HepG2 (cell line): ENCODE measurements at regions not wholly inside any gene's neighbourhood (a gene's known extent, or its start where the extent isn't known, plus 50 kb on each side); places are given as distances from the start of the nearest gene placed in this dataset.
A peak's percentile ranks its signal among the peaks of the same experiment; 100 is the strongest.

Experiments
- ATAC-seq: fragments of 200-7000 bp; cut with Tn5 transposase; 3 replicates; pipeline ENCODE4 v1.9.1; 2020; ENCODE audit warnings: mild to moderate bottlenecking, moderate library complexity
- BruUV-seq: library from RNA; stranded (reverse); fragments of 400-500 nt; replicated peaks from 2 replicates; lab custom pipeline; 2021; lab: Mats Ljungman, UMichigan
- CTCF ChIA-PET: fragments of 300-600 bp; formaldehyde crosslinking; extraction: SDS; loops from one replicate; lab custom pipeline; 2021; ENCODE audit warnings: low total read pairs, inconsistent platforms, low intra/inter-chr PET ratio; lab: Yijun Ruan, JAX
- POLR2A ChIA-PET: fragments of 350-600 bp; sonication (Branson Sonifier 250); formaldehyde crosslinking; loops from one replicate; lab custom pipeline; 2020; ENCODE audit warnings: antibody characterized with exemption, inconsistent platforms; lab: Yijun Ruan, JAX
- DNase-seq: peaks from one replicate; pipeline ENCODE4 v3.0.0-alpha.2; 2015; ENCODE audit warnings: low spot score
- FAIRE-seq: peaks from 3 replicates; lab custom pipeline; 2011; peaks lifted over from hg19 to GRCh38; lab: Jason Lieb, UNC
- H2AFZ ChIP-seq: one replicate; pipeline ENCODE4 v1.6.1; 2011; ENCODE audit warnings: low read length, inconsistent platforms
- H3K27ac ChIP-seq: fragments of 300-600 bp; 3 replicates; pipeline ENCODE4 v1.8.0; 2011; ENCODE audit warnings: mixed run types, mild to moderate bottlenecking, mixed read lengths, low read length, inconsistent platforms; ENCODE audit not compliant: insufficient read depth; ENCODE audit errors: extremely low read length
- H3K27me3 ChIP-seq, 2 experiments: fragments of 200-600 bp in 1 of 2; 2 replicates in 1 of 2; 3 replicates in 1 of 2; pipeline versions ENCODE4 v1.6.0 to v1.8.0; 2011; ENCODE audit warnings: low read length in 2 of 2, mild to moderate bottlenecking in 2 of 2, moderate library complexity in 2 of 2, inconsistent platforms in 1 of 2; ENCODE audit not compliant: insufficient read depth in 2 of 2, control insufficient read depth in 1 of 2
- H3K36me3 ChIP-seq, 2 experiments: fragments of 200-600 bp in 1 of 2; replicated peaks in 1 of 2; 2 replicates in 1 of 2; 3 replicates in 1 of 2; pipeline versions ENCODE4 v1.5.1 to v1.8.0; 2011; ENCODE audit warnings: low read length in 2 of 2, inconsistent platforms in 1 of 2; ENCODE audit not compliant: insufficient read depth in 2 of 2, control insufficient read depth in 1 of 2
- H3K4me1 ChIP-seq: 2 replicates; pipeline ENCODE4 v1.5.1; 2012; ENCODE audit warnings: low read length, inconsistent platforms; ENCODE audit not compliant: insufficient read depth
- H3K4me2 ChIP-seq: 2 replicates; pipeline ENCODE4 v1.6.0; 2011; ENCODE audit warnings: low read depth, low read length, inconsistent platforms
- H3K4me3 ChIP-seq, 3 experiments: fragments of 200-600 bp in 1 of 3; sonication (generic), shearing (Covaris generic) in 1 of 3; replicated peaks in 1 of 3; 2 replicates each; pipeline ENCODE4 v1.5.1; 2011 to 2016; ENCODE audit warnings: low read length in 3 of 3, inconsistent platforms in 2 of 3, low read depth in 2 of 3, mild to moderate bottlenecking in 2 of 3, control low read depth in 1 of 3, mixed read lengths in 1 of 3; ENCODE audit not compliant: insufficient read depth in 1 of 3
- H3K79me2 ChIP-seq: one replicate; pipeline ENCODE4 v1.6.1; 2011; ENCODE audit warnings: low read length, inconsistent platforms; ENCODE audit not compliant: insufficient read depth
- H3K9ac ChIP-seq: 2 replicates; pipeline ENCODE4 v1.6.0; 2011; ENCODE audit warnings: mild to moderate bottlenecking, low read depth, low read length, inconsistent platforms; ENCODE audit not compliant: insufficient read depth
- H3K9me3 ChIP-seq: 2 replicates; pipeline ENCODE4 v1.5.1; 2012; ENCODE audit warnings: mild to moderate bottlenecking, low read length
- H4K20me1 ChIP-seq: 2 replicates; pipeline ENCODE4 v1.6.0; 2011; ENCODE audit warnings: inconsistent platforms, mild to moderate bottlenecking, low read length, moderate library complexity; ENCODE audit not compliant: insufficient read depth
- ARID2 ChIP-seq: sonication (generic); formaldehyde crosslinking; IDR thresholded peaks from 2 replicates; pipeline ENCODE4 v1.8.1; 2022; ENCODE audit warnings: mild to moderate bottlenecking, missing genetic modification reagents, borderline replicate concordance
- ARNTL ChIP-seq: sonication (generic); formaldehyde crosslinking; IDR thresholded peaks from 2 replicates; pipeline ENCODE4 v1.4.0; 2020; ENCODE audit warnings: mild to moderate bottlenecking, missing genetic modification reagents
- CEBPB ChIP-seq: IDR thresholded peaks from 2 replicates; pipeline ENCODE4 v1.6.1; 2011; ENCODE audit warnings: low read depth, low read length, improper control_type of control experiment, borderline replicate concordance
- FOSL2 ChIP-seq: sonication (generic); formaldehyde crosslinking; IDR thresholded peaks from 2 replicates; pipeline ENCODE4 v1.4.0; 2020; ENCODE audit warnings: missing genetic modification reagents
- GATAD2A ChIP-seq: IDR thresholded peaks from 2 replicates; pipeline ENCODE4 v1.6.1; 2016
- HMG20A ChIP-seq: IDR thresholded peaks from 2 replicates; pipeline ENCODE4 v1.6.1; 2016; ENCODE audit warnings: borderline replicate concordance
- HNF4A ChIP-seq: sonication (generic); formaldehyde crosslinking; IDR thresholded peaks from 2 replicates; pipeline ENCODE4 v1.4.0; 2020; ENCODE audit warnings: missing genetic modification reagents
- HNF4G ChIP-seq, 2 experiments: sonication (generic) in 1 of 2; formaldehyde crosslinking in 1 of 2; IDR thresholded peaks; 2 replicates each; pipeline versions ENCODE4 v1.4.0 to v1.6.1; 2011 to 2020; ENCODE audit warnings: borderline replicate concordance in 2 of 2, low read depth in 2 of 2, mild to moderate bottlenecking in 2 of 2, low read length in 1 of 2, missing genetic modification reagents in 1 of 2, moderate library complexity in 1 of 2
- KDM4B ChIP-seq: sonication (generic); formaldehyde crosslinking; IDR thresholded peaks from 2 replicates; pipeline ENCODE4 v1.4.0; 2020; ENCODE audit warnings: missing genetic modification reagents
- KDM6A ChIP-seq: IDR thresholded peaks from 2 replicates; pipeline ENCODE4 v1.6.1; 2016; ENCODE audit warnings: low read depth
- MED1 ChIP-seq: sonication (generic); formaldehyde crosslinking; IDR thresholded peaks from 2 replicates; pipeline ENCODE4 v1.4.0; 2020; ENCODE audit warnings: missing genetic modification reagents
- MYC ChIP-seq: sonication (generic); formaldehyde crosslinking; IDR thresholded peaks from 2 replicates; pipeline ENCODE4 v1.9.0; 2021; ENCODE audit warnings: missing genetic modification reagents, borderline replicate concordance
- NFE2 ChIP-seq: sonication (generic); formaldehyde crosslinking; IDR thresholded peaks from 2 replicates; pipeline ENCODE4 v1.4.0; 2020; ENCODE audit warnings: missing genetic modification reagents
- NFYC ChIP-seq: IDR thresholded peaks from 2 replicates; pipeline ENCODE4 v1.6.1; 2016; ENCODE audit warnings: missing genetic modification reagents, missing compliant biosample characterization
- TBX2 ChIP-seq: sonication (generic); formaldehyde crosslinking; IDR thresholded peaks from 2 replicates; pipeline ENCODE4 v1.5.0; 2020; ENCODE audit warnings: missing genetic modification reagents, mild to moderate bottlenecking, borderline replicate concordance
- TRIM24 ChIP-seq: sonication (generic); formaldehyde crosslinking; IDR thresholded peaks from 2 replicates; pipeline ENCODE4 v1.8.0; 2022; ENCODE audit warnings: mild to moderate bottlenecking, missing genetic modification reagents
- ZNF20 ChIP-seq: sonication (generic); formaldehyde crosslinking; IDR thresholded peaks from 2 replicates; pipeline ENCODE4 v1.4.0; 2020; ENCODE audit warnings: mild to moderate bottlenecking, moderate library complexity, missing genetic modification reagents
- ZNF501 ChIP-seq: sonication (generic); formaldehyde crosslinking; IDR thresholded peaks from 2 replicates; pipeline ENCODE4 v1.5.1; 2020; ENCODE audit warnings: mild to moderate bottlenecking, moderate library complexity, missing genetic modification reagents
- ZNF644 ChIP-seq: IDR thresholded peaks from 2 replicates; pipeline ENCODE4 v1.6.1; 2016; ENCODE audit warnings: low read depth
- ZNF749 ChIP-seq: sonication (generic); formaldehyde crosslinking; IDR thresholded peaks from 2 replicates; pipeline ENCODE4 v1.8.0; 2022; ENCODE audit warnings: mild to moderate bottlenecking, missing genetic modification reagents, moderate library complexity, borderline replicate concordance
- WGBS: methylation state at CpG from one replicate; pipeline ENCODE4 v1.1.6; 2017; ENCODE audit warnings: low lambda C conversion rate; 5-methylcytosine and 5-hydroxymethylcytosine counted together
- in situ Hi-C: cut with HindIII; loops from 2 replicates; pipeline ENCODE4 v1.10.0; 2017; ENCODE audit warnings: low pct_unique_long_range_greater_than_20kb; ENCODE audit not compliant: extremely low pct_ligation_motif_present
- intact Hi-C: fragments of 100-400 bp; cut with micrococcal nuclease; formaldehyde crosslinking; loops from one replicate; pipeline ENCODE4 v1.10.0; 2022; ENCODE audit not compliant: unreplicated experiment
- TF ChIP-seq, protein P1 (sequence below): sonication (generic); formaldehyde crosslinking; IDR thresholded peaks from 2 replicates; pipeline ENCODE4 v1.4.0; 2020; ENCODE audit warnings: missing genetic modification reagents
- TF ChIP-seq, protein P2 (sequence below): sonication (generic); formaldehyde crosslinking; IDR thresholded peaks from 2 replicates; pipeline ENCODE4 v1.8.0; 2022; ENCODE audit warnings: missing genetic modification reagents, low read depth, mild to moderate bottlenecking, borderline replicate concordance
- TF ChIP-seq, protein P3 (sequence below): IDR thresholded peaks from 2 replicates; pipeline ENCODE4 v1.6.1; 2016; ENCODE audit warnings: missing biosample characterization, missing genetic modification reagents, low read depth

DNA sequence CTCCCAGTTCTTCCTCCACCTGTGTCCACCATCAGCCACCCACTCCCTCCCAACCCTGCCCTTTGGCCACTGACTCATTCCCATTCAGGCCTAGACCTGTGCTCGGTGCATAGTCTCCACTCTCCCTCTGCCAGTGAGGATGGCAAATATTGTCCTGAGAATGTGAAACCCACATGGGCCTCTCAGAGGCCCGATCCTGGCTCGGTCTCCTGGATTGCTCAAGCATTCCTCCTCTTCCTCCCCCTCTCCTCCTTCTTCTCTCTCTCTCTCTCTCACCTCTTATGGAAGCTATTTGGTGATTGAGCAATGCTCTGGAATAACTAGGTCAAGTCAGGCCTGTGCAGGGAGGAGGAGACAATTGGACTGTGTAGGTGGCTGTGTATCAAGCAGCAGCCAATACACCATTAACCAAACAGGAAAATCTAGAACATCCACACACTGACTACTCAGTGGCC is 99.9 kb downstream of the KLF4 start:
- FAIRE-seq (peak; percentile 71), ATAC-seq (peak; percentile 98), DNase-seq (peak; percentile 65)
- no peaks in the 10 kb centered on the region for H3K9me3 ChIP-seq
- BruUV-seq, result no TSS peak
- no peaks in the 10 kb centered on the region; a peak in 1 of 5 replicates for H3K27me3 ChIP-seq
- H3K79me2 ChIP-seq, result no peaks in the 10 kb centered on the region
- H3K4me2 ChIP-seq, result peak overlapping the region; percentile 50; the same call in 1 of the 2 replicates
- H3K27ac ChIP-seq, result no peak overlapping the region
- CTCF ChIA-PET, result no interaction called here
- WGBS, result 0% methylated on average over 3 of the region's 3 CpGs
- POLR2A ChIA-PET, result interaction anchor here (1.7 kb wide), 1 partner anchor 21 kb away, joined by 7 read pairs; no protein-coding TSS in a partner anchor
- intact Hi-C loops, result loop anchor here (5.0 kb wide), 1 partner anchor 562 kb away; no protein-coding TSS in a partner anchor
- no peak overlapping the region for H3K4me3 ChIP-seq
- no peaks in the 10 kb centered on the region for H4K20me1 ChIP-seq
- no peak overlapping the region for H3K9ac ChIP-seq
- peaks cover 21% of the 10 kb centered on the region for H3K4me1 ChIP-seq
- H2AFZ ChIP-seq, result no peak overlapping the region
- H3K36me3 ChIP-seq, result no peaks in the 10 kb centered on the region
- in situ Hi-C loops, result no loop called here
- no peak for TF ChIP-seq ZNF20 (CRISPR knock-in tag)
- no peak for TF ChIP-seq KDM4B
- TF ChIP-seq HMG20A (CRISPR knock-in tag), result 0 out of 2 replicates have a peak, but pooled peaks have one; percentile 26
- TF ChIP-seq, protein P1, sequence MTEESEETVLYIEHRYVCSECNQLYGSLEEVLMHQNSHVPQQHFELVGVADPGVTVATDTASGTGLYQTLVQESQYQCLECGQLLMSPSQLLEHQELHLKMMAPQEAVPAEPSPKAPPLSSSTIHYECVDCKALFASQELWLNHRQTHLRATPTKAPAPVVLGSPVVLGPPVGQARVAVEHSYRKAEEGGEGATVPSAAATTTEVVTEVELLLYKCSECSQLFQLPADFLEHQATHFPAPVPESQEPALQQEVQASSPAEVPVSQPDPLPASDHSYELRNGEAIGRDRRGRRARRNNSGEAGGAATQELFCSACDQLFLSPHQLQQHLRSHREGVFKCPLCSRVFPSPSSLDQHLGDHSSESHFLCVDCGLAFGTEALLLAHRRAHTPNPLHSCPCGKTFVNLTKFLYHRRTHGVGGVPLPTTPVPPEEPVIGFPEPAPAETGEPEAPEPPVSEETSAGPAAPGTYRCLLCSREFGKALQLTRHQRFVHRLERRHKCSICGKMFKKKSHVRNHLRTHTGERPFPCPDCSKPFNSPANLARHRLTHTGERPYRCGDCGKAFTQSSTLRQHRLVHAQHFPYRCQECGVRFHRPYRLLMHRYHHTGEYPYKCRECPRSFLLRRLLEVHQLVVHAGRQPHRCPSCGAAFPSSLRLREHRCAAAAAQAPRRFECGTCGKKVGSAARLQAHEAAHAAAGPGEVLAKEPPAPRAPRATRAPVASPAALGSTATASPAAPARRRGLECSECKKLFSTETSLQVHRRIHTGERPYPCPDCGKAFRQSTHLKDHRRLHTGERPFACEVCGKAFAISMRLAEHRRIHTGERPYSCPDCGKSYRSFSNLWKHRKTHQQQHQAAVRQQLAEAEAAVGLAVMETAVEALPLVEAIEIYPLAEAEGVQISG (CRISPR knock-in tag), result 0 out of 2 replicates have a peak, but pooled peaks have one; percentile 29
- no peak for TF ChIP-seq ARNTL (CRISPR knock-in tag)
- no peak for TF ChIP-seq ZNF749
- peak; percentile 63 for TF ChIP-seq HNF4G (IDR thresholded peaks at IDR 0.05; ENCODE audit: borderline replicate concordance, low read depth, low read length)
- no peak for TF ChIP-seq HNF4G (CRISPR knock-in tag; IDR thresholded peaks at IDR 0.05; ENCODE audit: borderline replicate concordance, low read depth)
- peak; percentile 95 for TF ChIP-seq FOSL2 (CRISPR knock-in tag)
- no peak for TF ChIP-seq ARID2 (CRISPR knock-in tag)
- TF ChIP-seq GATAD2A (CRISPR knock-in tag), result peak; percentile 87
- peak; percentile 38; the same call in 1 of the 2 replicates for TF ChIP-seq MED1 (CRISPR knock-in tag)
- TF ChIP-seq, protein P2, sequence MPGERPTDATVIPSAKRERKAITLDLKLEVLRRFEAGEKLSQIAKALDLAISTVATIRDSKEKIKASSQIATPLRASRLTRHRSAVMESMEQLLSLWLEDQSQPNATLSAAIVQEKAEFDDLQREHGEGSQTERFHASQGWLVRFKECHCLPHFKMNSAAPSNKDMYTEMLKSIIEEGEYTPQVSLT, result no peak
- peak; percentile 80 for TF ChIP-seq CEBPB
- TF ChIP-seq MYC, result 0 out of 2 replicates have a peak, but pooled peaks have one; percentile 26
- no peak for TF ChIP-seq ZNF501
- TF ChIP-seq NFYC (CRISPR knock-in tag), result no peak
- peak; percentile 46; the same call in 1 of the 2 replicates for TF ChIP-seq KDM6A
- TF ChIP-seq HNF4A (CRISPR knock-in tag), result peak; percentile 68
- TF ChIP-seq, protein P3, sequence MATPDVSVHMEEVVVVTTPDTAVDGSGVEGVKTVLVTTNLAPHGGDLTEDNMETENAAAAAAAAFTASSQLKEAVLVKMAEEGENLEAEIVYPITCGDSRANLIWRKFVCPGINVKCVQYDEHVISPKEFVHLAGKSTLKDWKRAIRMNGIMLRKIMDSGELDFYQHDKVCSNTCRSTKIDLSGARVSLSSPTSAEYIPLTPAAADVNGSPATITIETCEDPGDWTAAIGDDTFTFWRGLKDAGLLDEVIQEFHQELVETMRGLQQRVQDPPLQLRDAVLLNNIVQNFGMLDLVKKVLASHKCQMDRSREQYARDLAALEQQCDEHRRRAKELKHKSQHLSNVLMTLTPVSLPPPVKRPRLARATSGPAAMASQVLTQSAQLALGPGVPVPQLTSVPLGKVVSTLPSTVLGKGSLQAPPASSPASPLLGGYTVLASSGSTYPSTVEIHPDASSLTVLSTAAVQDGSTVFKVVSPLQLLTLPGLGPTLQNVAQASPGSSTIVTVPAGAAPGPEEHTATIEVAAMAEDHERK (CRISPR knock-in tag), result no peak
- TF ChIP-seq TRIM24, result 0 out of 2 replicates have a peak, but pooled peaks have one; percentile 30
- TF ChIP-seq NFE2 (CRISPR knock-in tag), result no peak
- peak; percentile 95 for TF ChIP-seq ZNF644
- 0 out of 2 replicates have a peak, but pooled peaks have one; percentile 19 for TF ChIP-seq TBX2 (CRISPR knock-in tag)
